ENCODE measurements at regions not wholly inside any gene's neighbourhood (a gene's known extent, or its start where the extent isn't known, plus 50 kb on each side); places are given as distances from the start of the nearest gene placed in this dataset.

DNA sequence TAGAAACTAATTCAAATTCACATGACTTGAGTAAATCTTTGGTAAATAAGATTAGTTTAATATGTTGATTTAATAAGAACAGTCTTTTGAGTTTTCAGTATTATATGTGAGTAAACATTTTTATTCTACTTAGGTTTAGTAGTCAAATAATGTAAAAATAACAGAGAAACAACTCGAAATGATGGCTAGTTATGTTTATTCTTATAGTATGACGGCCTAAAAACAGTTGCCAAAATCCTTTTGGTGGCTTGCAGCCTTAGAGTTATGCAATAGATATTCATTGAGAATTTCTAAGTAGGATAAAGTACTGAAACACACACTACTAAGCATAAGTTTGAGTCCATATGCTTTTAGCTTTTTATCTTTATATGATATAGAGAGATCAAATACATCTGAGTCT, 184.8 kb downstream of the GNAI1 start:
- TF ChIP-seq, protein P1, sequence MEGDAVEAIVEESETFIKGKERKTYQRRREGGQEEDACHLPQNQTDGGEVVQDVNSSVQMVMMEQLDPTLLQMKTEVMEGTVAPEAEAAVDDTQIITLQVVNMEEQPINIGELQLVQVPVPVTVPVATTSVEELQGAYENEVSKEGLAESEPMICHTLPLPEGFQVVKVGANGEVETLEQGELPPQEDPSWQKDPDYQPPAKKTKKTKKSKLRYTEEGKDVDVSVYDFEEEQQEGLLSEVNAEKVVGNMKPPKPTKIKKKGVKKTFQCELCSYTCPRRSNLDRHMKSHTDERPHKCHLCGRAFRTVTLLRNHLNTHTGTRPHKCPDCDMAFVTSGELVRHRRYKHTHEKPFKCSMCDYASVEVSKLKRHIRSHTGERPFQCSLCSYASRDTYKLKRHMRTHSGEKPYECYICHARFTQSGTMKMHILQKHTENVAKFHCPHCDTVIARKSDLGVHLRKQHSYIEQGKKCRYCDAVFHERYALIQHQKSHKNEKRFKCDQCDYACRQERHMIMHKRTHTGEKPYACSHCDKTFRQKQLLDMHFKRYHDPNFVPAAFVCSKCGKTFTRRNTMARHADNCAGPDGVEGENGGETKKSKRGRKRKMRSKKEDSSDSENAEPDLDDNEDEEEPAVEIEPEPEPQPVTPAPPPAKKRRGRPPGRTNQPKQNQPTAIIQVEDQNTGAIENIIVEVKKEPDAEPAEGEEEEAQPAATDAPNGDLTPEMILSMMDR (optimal IDR thresholded peaks at IDR 0.05 in 1 of 3, IDR thresholded peaks at IDR 0.05 in 1 of 3, conservative IDR thresholded peaks at IDR 0.05 in 1 of 3; ENCODE audit: extremely low read depth in 1 of 3, insufficient read depth in 2 of 3, low read length in 3 of 3), result no peak
- no peak for TF ChIP-seq EZH2 (IDR thresholded peaks at IDR 0.05; ENCODE audit: low read length)

Measured in keratinocyte (primary cell).